Heart right ventricle (tissue), 16 donors: ENCODE measurements at regions not wholly inside any gene's neighbourhood (a gene's known extent, or its start where the extent isn't known, plus 50 kb on each side); places are given as distances from the start of the nearest gene placed in this dataset.
A peak's percentile ranks its signal among the peaks of the same experiment; 100 is the strongest.

Source experiments
- ATAC-seq, 8 donors: fragments of 200-7000 bp; cut with Tn5 transposase; one replicate each; pipeline ENCODE4 v1.9.1; 2020; ENCODE audit warnings: mild to moderate bottlenecking in 8 of 8, moderate library complexity in 8 of 8, moderate number of reproducible peaks in 1 of 8
- DNase-seq, 2 donors: peaks; one replicate each; pipeline ENCODE4 v3.0.0-alpha.2; 2020
- H3K27ac ChIP-seq, 10 donors: fragments of 200-600 bp; sonication (generic) in 2 of 10; one replicate each; pipeline versions ENCODE4 v1.5.0 to v1.8.0; 2020 to 2022; ENCODE audit warnings: mild to moderate bottlenecking in 3 of 10
- H3K27me3 ChIP-seq, 7 donors: fragments of 200-600 bp; one replicate each; pipeline ENCODE4 v1.8.0; 2021 to 2022; ENCODE audit warnings: mild to moderate bottlenecking in 2 of 7
- H3K36me3 ChIP-seq, 9 donors: fragments of 200-600 bp; sonication (generic) in 1 of 9; one replicate each; pipeline versions ENCODE4 v1.5.0 to v1.8.0; 2020 to 2022; ENCODE audit warnings: mild to moderate bottlenecking in 2 of 9
- H3K4me1 ChIP-seq, 9 donors: fragments of 200-600 bp; sonication (generic) in 1 of 9; one replicate each; pipeline versions ENCODE4 v1.5.0 to v1.8.0; 2020 to 2022; ENCODE audit warnings: mild to moderate bottlenecking in 4 of 9
- H3K4me3 ChIP-seq, 10 donors: fragments of 200-600 bp; sonication (generic) in 2 of 10; one replicate each; pipeline versions ENCODE4 v1.5.0 to v1.8.0; 2020 to 2022; ENCODE audit warnings: mild to moderate bottlenecking in 7 of 10, moderate library complexity in 2 of 10
- H3K9me3 ChIP-seq, 11 donors: fragments of 200-600 bp in 10 of 11; sonication (generic) in 2 of 11; one replicate each; pipeline versions ENCODE4 v1.5.0 to v1.8.0; 2013 to 2022; ENCODE audit warnings: mild to moderate bottlenecking in 2 of 11, control low read depth in 1 of 11, moderate library complexity in 1 of 11
- CTCF ChIP-seq, 9 donors: fragments of 200-600 bp; sonication (generic) in 2 of 9; IDR thresholded peaks; one replicate each; pipeline versions ENCODE4 v1.5.0 to v1.8.0; 2021 to 2022; ENCODE audit warnings: antibody characterized with exemption in 9 of 9, mild to moderate bottlenecking in 5 of 9, moderate library complexity in 1 of 9
- WGBS, 2 donors: extraction: QIAGEN DNeasy Blood & Tissue Kit; methylation state at CpG; one replicate each; pipeline ENCODE4 v1.1.7; 2013; ENCODE audit warnings: inconsistent platforms in 1 of 2; 5-methylcytosine and 5-hydroxymethylcytosine counted together
- intact Hi-C, 10 donors: fragments of 100-400 bp; cut with DNase I; formaldehyde crosslinking; loops; one replicate each; pipeline versions ENCODE4 v1.11.1 to v1.14.2; 2022
- donor health status: Arrhythmogenic right ventricular cardiomyopathy.
- donor health status: ischemic (EF 13 %, LVEDD 7.1; RV severe dilation, severe dysfunction).
- donor health status: healthy with polysubstance abuse.
- donor health status: DM: no; HTN: yes; CAD: no.
- donor health status: DM: no; HTN: no; CAD: no.
- donor health status: ischemic (EF 25% LVEDD 6.9; RV normal size, moderate dysfunction).
- donor health status: ischemic (EF 25% LVEDD 5.7; RV mildly dilated, moderate dysfunction).
- donor health status: healthy.
- donor health status: DM: yes; HTN: yes; CAD: no.
- donor health status: Ischemic cardiomyopathy.
- donor health status: ischemic (EF 35%, LVEDD 5.7; RV mildly dilated, moderate dysfunction).
- donor health status: nonischemic (EF 11% LVEDD 7.7; RV severe dilation, severe dysfunction).
- donor health status: DM: yes; HTN: yes; CAD: no.
- donor health status: PGD.
- donor health status: ischemic (EF 29% LVEDD 5.4; RV normal size, mild dysfunction).
- donor health status: nonischemic (EF 23%, LVEDD 6.1; RV moderate dilation, normal function).

- Histone ChIP-seq H3K4me3 (no peak overlapping the region), H3K27ac (no peak overlapping the region), H3K27me3 (no peaks in the 10 kb centered on the region), H3K4me1 (peaks cover 0 to 12% (median 4%) of the 10 kb centered on the region in 9 donors), H3K9me3 (no peaks in the 10 kb centered on the region), H3K36me3 (no peaks in the 10 kb centered on the region)
- intact Hi-C loops, result no loop called here
- DNase-seq, result no peak
- TF ChIP-seq CTCF (IDR thresholded peaks at IDR 0.05), result no peak
- no peak for ATAC-seq
- WGBS, 2 donors, result 64 to 76% methylated on average over 2 of the region's 2 CpGs
Measured at GRCh38 chr14:53213761-53214160, 60.6 kb upstream of the DDHD1 start.

GRCh38 chr14:53209370-53209769, 56.2 kb upstream of the DDHD1 start:
- whole genome bisulfite sequencing, 2 donors, result 22 to 48% methylated on average over 2 of the region's 2 CpGs
- H3K36me3 ChIP-seq, result no peaks in the 10 kb centered on the region
- intact Hi-C loops, result loop anchor here in 1 of 10 donors (2.0 to 5.0 kb wide), 2 partner anchors 71 to 1523 kb away; no protein-coding TSS in a partner anchor
- no peak overlapping the region for H3K27ac ChIP-seq
- H3K27me3 ChIP-seq, result no peaks in the 10 kb centered on the region
- DNase-seq (no peak), ATAC-seq (peak in 1 of 8 donors; percentile 38)
- no peak for TF ChIP-seq CTCF (IDR thresholded peaks at IDR 0.05)
- no peak overlapping the region for H3K4me3 ChIP-seq
- H3K4me1 ChIP-seq, result peaks cover 0 to 6% (median 0%) of the 10 kb centered on the region in 9 donors
- H3K9me3 ChIP-seq, result peaks cover 0 to 15% (median 0%) of the 10 kb centered on the region in 11 donors
